22Rv1 (cell line): ENCODE measurements at regions not wholly inside any gene's neighbourhood (a gene's known extent, or its start where the extent isn't known, plus 50 kb on each side); places are given as distances from the start of the nearest gene placed in this dataset.

Experiments
- CTCF ChIP-seq: fragments of 450-650 bp; IDR thresholded peaks from 2 replicates; pipeline ENCODE4 v1.5.1; 2017; ENCODE audit warnings: mild to moderate bottlenecking
- ZFX ChIP-seq: fragments of 450-650 bp; IDR thresholded peaks from 2 replicates; pipeline ENCODE4 v1.6.1; 2017; ENCODE audit warnings: antibody characterized with exemption, borderline replicate concordance

DNA sequence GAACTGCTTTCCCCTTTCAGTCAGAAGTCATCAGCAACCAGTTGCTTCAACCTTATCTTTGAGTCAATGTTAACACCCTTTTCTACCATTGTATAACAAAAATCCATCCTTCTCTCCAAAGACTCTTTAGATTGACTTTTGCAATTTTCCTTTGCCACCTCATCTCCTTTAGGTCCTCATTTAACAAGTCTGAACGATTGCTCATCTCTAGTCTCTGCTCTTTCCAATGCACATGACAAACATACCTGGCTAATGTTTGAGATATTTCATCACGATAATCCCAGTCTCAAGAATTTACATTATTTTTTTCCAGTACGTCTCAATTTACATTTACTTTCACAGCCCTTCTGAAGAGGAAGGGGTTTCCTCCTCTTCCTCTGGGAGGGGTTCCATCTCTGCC is 127.5 kb downstream of the KLF12 start:
- TF ChIP-seq CTCF (no peak), ZFX (no peak)
